GM20431 (cell line): ENCODE measurements at regions not wholly inside any gene's neighbourhood (a gene's known extent, or its start where the extent isn't known, plus 50 kb on each side); places are given as distances from the start of the nearest gene placed in this dataset.

Experiments
- in situ Hi-C: fragments of 300-500 bp; cut with MseI, MboI; formaldehyde crosslinking; loops from one replicate; pipeline ENCODE4 v1.15.0; 2020; ENCODE audit warnings: low sequenced_read_pairs; ENCODE audit not compliant: unreplicated experiment

GRCh38 chr13:47298506-47298905 is 401.7 kb upstream of the HTR2A start:
- in situ Hi-C loops = no loop called here

DNA sequence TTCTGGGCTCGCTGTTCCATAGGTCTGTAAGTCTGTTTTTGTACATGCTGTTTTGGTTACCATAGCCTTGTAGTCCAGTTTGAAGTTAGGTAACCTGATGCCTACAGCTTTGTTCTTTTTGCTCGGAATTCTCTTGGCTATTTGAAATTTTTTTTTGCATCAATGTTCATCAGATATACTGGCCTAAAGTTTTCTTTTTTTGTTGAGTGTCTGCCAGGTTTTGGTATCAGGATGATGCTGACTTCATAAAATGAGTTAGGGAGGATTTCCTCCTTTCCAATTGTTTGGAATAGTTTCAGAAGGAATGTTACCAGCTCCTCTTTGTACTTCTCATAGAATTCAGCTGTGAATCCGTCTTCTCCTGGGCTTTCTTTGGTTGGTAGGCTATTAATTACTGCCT is 397.8 kb upstream of the HTR2A start:
- in situ Hi-C loops = no loop called here

GRCh38 chr13:47291107-47291656 is 394.3 kb upstream of the HTR2A start:
- in situ Hi-C loops = no loop called here

DNA sequence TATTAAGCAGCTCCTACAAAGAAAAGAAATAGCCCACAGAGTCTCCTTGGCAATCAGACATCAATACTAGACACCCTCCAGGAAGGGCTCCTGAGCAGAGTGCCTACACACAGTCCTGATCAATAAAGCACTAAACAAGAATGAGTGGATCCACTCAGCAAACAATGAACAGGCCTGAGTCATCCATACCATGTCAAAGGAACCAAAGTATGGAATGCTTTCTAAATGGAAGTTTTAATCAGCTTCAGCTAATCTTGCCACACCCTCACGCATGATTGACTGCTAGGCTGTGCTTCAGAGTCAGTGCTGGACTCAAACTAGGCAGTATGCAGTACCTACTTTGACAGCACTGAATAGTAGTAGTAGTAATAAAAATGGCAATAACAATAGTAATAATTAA is 392.7 kb upstream of the HTR2A start:
- in situ Hi-C loops = no loop called here

DNA sequence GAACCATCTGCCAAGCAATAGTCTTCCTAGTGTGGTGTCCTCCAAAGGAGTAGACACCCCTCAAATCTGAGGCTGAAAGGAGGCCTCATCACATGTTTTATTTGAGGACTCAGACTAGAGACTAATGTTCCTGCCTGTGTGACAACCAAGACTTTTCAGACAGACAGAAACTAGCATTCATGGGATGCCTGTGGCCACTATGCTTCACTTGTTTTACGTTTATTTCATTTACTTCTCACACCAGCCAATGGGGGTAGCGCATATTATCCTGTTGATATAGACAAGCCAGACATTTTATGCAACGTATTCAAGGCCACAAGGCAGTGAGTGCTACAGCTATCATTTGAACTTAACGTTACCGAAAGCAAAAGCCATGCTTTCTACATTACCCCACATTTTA is 391.7 kb upstream of the HTR2A start:
- in situ Hi-C loops = no loop called here

DNA sequence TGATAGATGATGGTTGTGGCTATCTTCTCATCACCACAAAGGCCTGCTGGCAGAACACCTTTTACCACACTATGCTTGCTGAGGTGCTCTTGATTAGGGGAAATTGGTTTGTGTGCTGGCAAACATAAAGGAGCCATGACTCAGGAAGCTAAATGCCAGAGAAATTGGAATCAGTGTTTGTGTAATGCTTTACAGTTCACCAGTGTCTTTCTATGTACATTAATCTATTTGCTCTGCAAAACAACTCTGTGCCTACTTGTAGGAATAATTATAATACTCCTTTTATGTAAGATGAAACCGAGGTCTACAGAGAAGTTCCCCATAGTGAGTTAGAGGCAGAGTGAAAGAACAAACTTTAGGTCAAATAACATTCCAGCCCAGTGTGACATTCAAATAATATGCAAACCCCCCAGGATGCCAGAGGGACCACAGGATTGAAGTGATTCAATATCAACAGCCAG is 390.5 kb upstream of the HTR2A start:
- in situ Hi-C loops = no loop called here

DNA sequence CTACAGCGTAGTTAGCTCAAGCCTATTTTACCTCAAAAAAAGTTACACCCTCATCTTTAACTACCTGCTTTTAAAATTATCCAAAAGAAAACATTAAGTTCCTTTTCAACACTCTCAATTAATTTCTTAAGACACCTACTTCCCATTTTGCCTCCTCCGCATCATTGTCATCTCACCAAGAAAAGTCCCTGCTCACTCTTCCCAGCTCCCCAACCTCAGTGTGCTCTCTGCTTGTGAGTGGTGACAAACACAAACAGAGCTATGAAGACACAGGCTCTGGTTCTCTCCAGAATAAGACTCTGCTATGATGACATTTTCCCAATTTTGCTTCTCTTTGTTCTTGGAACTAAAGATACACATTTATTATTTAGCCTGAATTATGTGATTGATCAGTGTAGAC is 385.1 kb upstream of the HTR2A start:
- in situ Hi-C loops = no loop called here

- in situ Hi-C loops = no loop called here
Observed at GRCh38 chr13:47279920-47280319, 383.1 kb upstream of the HTR2A start.

GRCh38 chr13:47277774-47278173 is 380.9 kb upstream of the HTR2A start:
- in situ Hi-C loops = no loop called here

DNA sequence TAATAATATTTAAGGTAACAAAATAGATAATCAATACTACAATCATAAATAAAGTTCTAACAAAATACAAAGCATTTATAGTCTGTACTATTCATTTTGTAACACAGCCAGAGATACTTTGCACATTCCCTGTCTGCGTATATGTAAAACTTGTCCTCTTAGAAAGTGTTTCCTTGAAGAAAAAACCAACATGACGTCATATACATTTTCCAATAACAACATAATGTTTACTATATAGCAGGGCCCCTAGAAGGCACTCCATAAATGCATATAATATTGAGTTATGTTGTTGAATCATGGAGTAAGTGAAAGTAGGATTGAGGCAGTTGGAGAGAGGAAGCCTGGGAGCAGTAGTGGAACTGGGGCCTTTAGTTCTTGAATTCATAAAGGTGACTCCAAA is 371.4 kb upstream of the HTR2A start:
- in situ Hi-C loops = no loop called here

DNA sequence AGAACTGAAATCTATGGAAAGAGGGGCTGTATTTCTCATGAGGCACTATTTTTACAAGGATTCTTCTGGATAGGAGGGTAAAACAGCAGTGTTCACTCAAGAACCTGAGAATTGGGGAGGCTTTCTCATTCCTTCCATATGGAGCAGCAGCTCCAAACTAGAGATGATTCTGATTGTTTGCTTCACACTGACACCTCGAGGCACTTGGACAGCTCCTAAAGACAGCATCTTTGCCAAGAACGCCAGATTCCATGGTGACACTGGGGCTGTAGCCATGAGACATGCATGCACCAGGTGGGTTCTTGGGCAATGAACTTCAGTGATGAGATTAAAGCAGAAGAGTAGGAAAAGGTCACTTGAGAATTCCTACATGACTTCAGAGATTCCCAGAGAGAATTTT is 361.5 kb upstream of the HTR2A start:
- in situ Hi-C loops = no loop called here

DNA sequence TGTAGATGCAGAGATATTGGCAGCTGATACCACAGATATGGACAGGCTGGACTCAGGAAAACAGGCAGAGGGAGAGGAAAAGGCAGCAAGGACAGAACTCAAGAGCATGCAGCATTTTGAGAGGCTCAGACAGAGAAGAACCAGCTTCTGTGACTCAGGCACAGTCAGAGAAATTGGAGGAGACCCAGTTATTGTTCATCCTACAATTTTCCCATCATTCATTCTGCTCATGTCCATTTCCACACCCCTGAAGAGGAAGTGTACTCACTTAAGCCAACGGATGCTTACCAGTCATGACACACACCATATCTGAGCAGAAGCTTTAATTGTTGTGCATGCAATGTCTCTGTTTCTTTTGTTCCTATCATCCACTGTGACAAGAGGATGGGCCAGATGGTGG is 359.8 kb upstream of the HTR2A start:
- in situ Hi-C loops = no loop called here

GRCh38 chr13:47252627-47253026 is 355.8 kb upstream of the HTR2A start:
- in situ Hi-C loops = no loop called here

GRCh38 chr13:47251771-47252170 is 354.9 kb upstream of the HTR2A start:
- in situ Hi-C loops = no loop called here

DNA sequence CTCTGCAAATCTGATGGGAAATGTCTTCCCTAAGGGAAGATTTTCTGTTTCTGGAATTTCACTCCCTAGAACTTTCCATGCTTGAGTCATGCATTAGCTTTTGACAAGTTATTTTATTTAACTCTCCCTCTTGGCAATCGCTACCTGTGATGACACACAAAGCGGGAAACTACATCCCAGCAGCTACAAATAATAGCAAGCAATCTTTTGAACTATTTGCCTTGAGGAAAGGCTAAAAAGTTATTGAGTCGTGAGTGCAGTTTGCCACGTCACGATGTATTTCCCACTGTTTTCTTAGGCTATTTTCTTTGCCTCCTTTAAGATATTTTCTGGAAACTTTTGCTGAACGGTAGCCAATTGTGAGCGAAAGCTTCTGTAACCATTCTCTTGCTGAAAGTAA is 353.3 kb upstream of the HTR2A start:
- in situ Hi-C loops = no loop called here

GRCh38 chr13:47249266-47249665 is 352.4 kb upstream of the HTR2A start:
- in situ Hi-C loops = no loop called here

- in situ Hi-C loops = no loop called here
Observed at GRCh38 chr13:47241446-47241845, 344.6 kb upstream of the HTR2A start.

GRCh38 chr13:47239025-47239424 is 342.2 kb upstream of the HTR2A start:
- in situ Hi-C loops = no loop called here

DNA sequence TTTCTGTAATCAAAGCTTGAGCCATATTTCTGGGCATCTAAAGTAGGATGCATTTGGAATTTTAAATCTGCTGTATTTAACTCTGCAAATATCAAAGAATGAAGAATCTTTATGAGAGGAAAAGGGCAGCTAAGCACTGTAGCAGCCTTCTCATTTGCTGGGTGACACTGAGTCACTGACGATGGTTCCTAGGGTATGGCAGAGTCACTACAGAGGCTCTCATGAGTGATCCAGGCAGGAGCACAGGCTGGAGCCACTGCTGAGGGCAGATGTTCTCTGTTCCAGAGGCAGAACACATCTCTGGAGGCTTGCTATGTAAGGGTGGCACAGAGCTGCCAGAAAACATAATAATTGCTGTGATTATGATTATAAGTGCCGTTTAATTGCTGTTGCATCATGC is 340.7 kb upstream of the HTR2A start:
- in situ Hi-C loops = no loop called here

DNA sequence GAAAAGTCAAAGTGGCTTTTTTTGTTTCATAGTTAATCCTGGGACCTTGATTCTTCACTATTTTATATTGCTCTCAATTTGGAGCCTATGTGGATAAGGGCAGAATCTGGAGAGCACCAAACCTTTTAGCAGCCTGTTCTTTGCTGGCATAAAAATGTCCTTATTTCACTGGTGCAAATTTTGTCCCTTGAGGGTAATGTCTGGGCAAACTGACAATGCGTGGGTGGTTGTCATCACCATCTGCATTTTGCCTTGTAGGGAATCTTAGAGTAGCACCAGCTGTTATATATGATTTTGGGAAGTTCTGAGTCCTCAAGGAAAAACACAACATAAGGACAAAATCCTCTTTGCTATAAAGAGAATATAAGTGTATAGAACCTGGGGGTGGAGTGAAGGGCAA is 336.9 kb upstream of the HTR2A start:
- in situ Hi-C loops = no loop called here

GRCh38 chr13:47232516-47232915 is 335.7 kb upstream of the HTR2A start:
- in situ Hi-C loops = no loop called here

DNA sequence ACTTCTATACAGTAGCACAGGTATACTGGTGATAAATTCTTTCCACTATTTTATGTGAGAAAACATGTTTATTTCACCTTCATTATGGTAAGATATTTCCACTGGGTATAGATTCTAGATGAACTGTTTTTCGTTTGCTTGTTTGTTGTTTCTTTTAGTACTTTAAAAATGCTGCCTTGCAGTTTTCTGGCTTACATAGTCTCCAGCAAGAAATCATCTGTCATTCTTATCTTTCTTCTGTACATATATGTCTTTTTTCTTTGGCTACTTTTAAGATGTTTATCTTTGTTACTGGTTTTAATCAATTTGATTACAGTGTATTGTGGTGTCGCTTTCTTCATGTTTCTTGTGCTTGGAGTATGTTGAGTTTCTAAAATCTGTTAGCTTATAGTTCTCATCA is 333.3 kb upstream of the HTR2A start:
- in situ Hi-C loops = no loop called here

DNA sequence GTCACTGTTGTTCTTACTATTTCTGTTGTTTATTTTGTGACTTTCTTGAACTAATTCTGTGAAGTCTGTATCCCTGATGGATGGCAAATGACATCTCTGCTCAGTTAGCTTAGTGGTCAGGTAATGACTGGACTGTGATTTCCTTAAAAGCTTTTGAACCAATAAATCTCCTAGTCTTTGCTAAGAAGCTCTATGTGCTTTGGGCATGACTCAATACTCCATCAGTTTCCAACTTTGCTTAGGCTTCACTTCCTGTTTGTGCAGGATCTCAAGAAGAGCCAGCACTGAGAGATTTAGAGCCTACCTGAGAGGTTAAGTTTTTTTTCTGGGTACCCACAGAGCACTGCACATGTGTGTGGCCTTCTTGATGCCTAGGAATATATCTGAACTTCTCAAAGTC is 329.7 kb upstream of the HTR2A start:
- in situ Hi-C loops = no loop called here
